Neural progenitor cell (in vitro differentiated cells): ENCODE measurements at regions not wholly inside any gene's neighbourhood (a gene's known extent, or its start where the extent isn't known, plus 50 kb on each side); places are given as distances from the start of the nearest gene placed in this dataset.

Experiments used
- CTCF ChIP-seq: fragments of 200-600 bp; sonication (generic); IDR thresholded peaks from 2 replicates; pipeline ENCODE4 v1.5.1; 2017; ENCODE audit warnings: antibody characterized with exemption, mild to moderate bottlenecking
- EZH2 ChIP-seq: fragments of 200-600 bp; sonication (generic); IDR thresholded peaks from 2 replicates; pipeline ENCODE4 v1.6.1; 2017; ENCODE audit warnings: antibody characterized with exemption, mild to moderate bottlenecking, moderate library complexity

- no peak for TF ChIP-seq EZH2
- TF ChIP-seq CTCF: no peak
These were observed 137.0 kb downstream of the OR4C45 start for GRCh38 chr11:50169634-50170033.
